HL-60 (cell line): ENCODE measurements at regions not wholly inside any gene's neighbourhood (a gene's known extent, or its start where the extent isn't known, plus 50 kb on each side); places are given as distances from the start of the nearest gene placed in this dataset.

Experiments used
- DNase-seq, 2 experiments: peaks; one replicate each; pipeline ENCODE4 v3.0.0-alpha.2; 2010 to 2020; ENCODE audit warnings: low read depth in 1 of 2, low spot score in 1 of 2
- H3K27ac ChIP-seq: fragments of 250-450 bp; sonication (Bioruptor Pico); replicated peaks from 2 replicates; pipeline ENCODE4 v1.5.1; 2020; ENCODE audit warnings: mild to moderate bottlenecking, moderate library complexity
- H3K27me3 ChIP-seq: fragments of 250-450 bp; sonication (Bioruptor Pico); 2 replicates; pipeline ENCODE4 v1.5.1; 2021; ENCODE audit warnings: mild to moderate bottlenecking, moderate library complexity; ENCODE audit not compliant: insufficient read depth, poor library complexity, severe bottlenecking
- H3K4me3 ChIP-seq: replicated peaks from 2 replicates; pipeline ENCODE4 v1.5.1; 2011; ENCODE audit warnings: mild to moderate bottlenecking, control low read depth, low read length; ENCODE audit not compliant: insufficient read depth
- GABPA ChIP-seq: IDR thresholded peaks from 2 replicates; pipeline ENCODE4 v1.6.1; 2012; ENCODE audit warnings: low read depth
- POLR2AphosphoS5 ChIP-seq: IDR thresholded peaks from 2 replicates; pipeline ENCODE4 v1.6.1; 2012; ENCODE audit warnings: low read depth
- REST ChIP-seq: IDR thresholded peaks from 2 replicates; pipeline ENCODE4 v1.6.1; 2012; ENCODE audit warnings: low read depth; ENCODE audit not compliant: insufficient replicate concordance
- SPI1 ChIP-seq: IDR thresholded peaks from 2 replicates; pipeline ENCODE4 v1.6.1; 2012; ENCODE audit warnings: low read depth, mild to moderate bottlenecking, borderline replicate concordance
- TF ChIP-seq, protein P1 (sequence below): IDR thresholded peaks from one replicate; pipeline ENCODE4 v1.5.1; 2011; ENCODE audit warnings: low read length, control low read depth, inconsistent platforms; ENCODE audit not compliant: insufficient read depth

DNA sequence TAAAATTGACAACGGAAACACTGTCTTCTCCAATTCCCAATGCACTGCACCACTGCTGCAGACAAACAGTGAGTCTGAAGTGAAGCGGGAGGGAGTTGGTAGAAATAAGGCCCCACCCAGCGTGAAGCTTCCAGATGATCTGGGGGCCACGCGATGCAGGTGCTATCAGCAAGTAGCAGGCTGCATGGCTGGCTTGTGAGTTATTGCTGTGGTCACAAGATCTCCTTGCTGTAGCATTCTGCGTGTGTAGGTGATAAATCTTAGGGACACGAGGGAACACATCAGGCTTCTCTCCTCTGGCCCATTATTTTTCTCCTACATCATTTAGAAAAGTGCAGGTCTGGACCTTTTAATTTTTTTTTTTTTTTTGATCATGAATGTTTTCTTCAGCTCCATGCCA is 407.6 kb downstream of the TMEM114 start:
- no peak overlapping the region for H3K4me3 ChIP-seq
- H3K27ac ChIP-seq, result no peak overlapping the region
- TF ChIP-seq POLR2AphosphoS5 (no peak), GABPA (no peak), REST (no peak), SPI1 (no peak)
- TF ChIP-seq, protein P1, sequence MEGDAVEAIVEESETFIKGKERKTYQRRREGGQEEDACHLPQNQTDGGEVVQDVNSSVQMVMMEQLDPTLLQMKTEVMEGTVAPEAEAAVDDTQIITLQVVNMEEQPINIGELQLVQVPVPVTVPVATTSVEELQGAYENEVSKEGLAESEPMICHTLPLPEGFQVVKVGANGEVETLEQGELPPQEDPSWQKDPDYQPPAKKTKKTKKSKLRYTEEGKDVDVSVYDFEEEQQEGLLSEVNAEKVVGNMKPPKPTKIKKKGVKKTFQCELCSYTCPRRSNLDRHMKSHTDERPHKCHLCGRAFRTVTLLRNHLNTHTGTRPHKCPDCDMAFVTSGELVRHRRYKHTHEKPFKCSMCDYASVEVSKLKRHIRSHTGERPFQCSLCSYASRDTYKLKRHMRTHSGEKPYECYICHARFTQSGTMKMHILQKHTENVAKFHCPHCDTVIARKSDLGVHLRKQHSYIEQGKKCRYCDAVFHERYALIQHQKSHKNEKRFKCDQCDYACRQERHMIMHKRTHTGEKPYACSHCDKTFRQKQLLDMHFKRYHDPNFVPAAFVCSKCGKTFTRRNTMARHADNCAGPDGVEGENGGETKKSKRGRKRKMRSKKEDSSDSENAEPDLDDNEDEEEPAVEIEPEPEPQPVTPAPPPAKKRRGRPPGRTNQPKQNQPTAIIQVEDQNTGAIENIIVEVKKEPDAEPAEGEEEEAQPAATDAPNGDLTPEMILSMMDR, result no peak
- no peak for DNase-seq
- no peaks in the 10 kb centered on the region for H3K27me3 ChIP-seq

GRCh38 chr16:8179615-8180014 is 410.7 kb downstream of the TMEM114 start:
- no peak for DNase-seq
- H3K4me3 ChIP-seq, result no peak overlapping the region
- no peak overlapping the region for H3K27ac ChIP-seq
- no peaks in the 10 kb centered on the region for H3K27me3 ChIP-seq
- no peak for TF ChIP-seq SPI1
- TF ChIP-seq POLR2AphosphoS5, result no peak
- TF ChIP-seq, protein P1, result no peak
- no peak for TF ChIP-seq GABPA
- no peak for TF ChIP-seq REST

DNA sequence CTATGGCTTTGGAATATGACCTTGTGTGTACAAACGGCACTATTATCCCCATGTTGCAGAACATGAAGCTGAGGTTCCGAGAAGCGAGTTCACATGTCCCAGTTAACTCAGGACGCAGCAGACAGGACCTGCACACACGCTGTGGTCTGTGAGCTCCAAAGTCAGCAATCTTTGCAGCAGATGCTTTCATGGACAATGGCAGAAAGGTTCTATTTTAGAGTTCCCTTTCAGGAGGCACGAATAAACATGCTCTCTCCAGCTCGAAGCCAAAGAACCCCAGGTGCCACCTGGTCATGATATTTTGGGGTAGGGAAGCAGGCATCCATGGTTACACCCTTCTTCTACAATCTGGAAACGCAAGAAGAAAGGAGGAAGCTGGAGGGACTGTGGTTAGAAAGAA is 412.0 kb downstream of the TMEM114 start:
- H3K27me3 ChIP-seq, result no peaks in the 10 kb centered on the region
- TF ChIP-seq POLR2AphosphoS5 (no peak), GABPA (no peak), REST (no peak), SPI1 (no peak)
- TF ChIP-seq, protein P1, result no peak
- H3K27ac ChIP-seq, result no peak overlapping the region
- no peak for DNase-seq
- no peak overlapping the region for H3K4me3 ChIP-seq
